H1 (cell line): ENCODE measurements at regions not wholly inside any gene's neighbourhood (a gene's known extent, or its start where the extent isn't known, plus 50 kb on each side); places are given as distances from the start of the nearest gene placed in this dataset.
A peak's percentile ranks its signal among the peaks of the same experiment; 100 is the strongest.

Experiments
- BACH1 ChIP-seq: IDR thresholded peaks from 2 replicates; pipeline ENCODE4 v1.6.1; 2012; ENCODE audit warnings: low read length, improper control_type of control experiment
- CBX8 ChIP-seq: fragments of 300-800, 300-1000 bp; sonication (generic); IDR thresholded peaks from 2 replicates; pipeline ENCODE4 v1.7.1; 2016; ENCODE audit warnings: low read depth, low read length, borderline replicate concordance
- CHD7 ChIP-seq: fragments of 300-600 bp; sonication (generic); IDR thresholded peaks from 2 replicates; pipeline ENCODE4 v1.7.1; 2012; ENCODE audit warnings: low read length, moderate library complexity, mild to moderate bottlenecking, inconsistent platforms; ENCODE audit not compliant: insufficient replicate concordance
- E2F6 ChIP-seq: IDR thresholded peaks from 2 replicates; pipeline ENCODE4 v1.6.1; 2012; ENCODE audit warnings: inconsistent platforms
- EGR1 ChIP-seq: IDR thresholded peaks from 2 replicates; pipeline ENCODE4 v1.6.1; 2011; ENCODE audit warnings: low read depth, low read length, borderline replicate concordance
- FOSL1 ChIP-seq: IDR thresholded peaks from 2 replicates; pipeline ENCODE4 v1.6.1; 2011; ENCODE audit warnings: mild to moderate bottlenecking, low read depth, low read length, moderate library complexity; ENCODE audit not compliant: insufficient read depth
- JUN ChIP-seq: IDR thresholded peaks from 2 replicates; pipeline ENCODE4 v1.6.1; 2011; ENCODE audit warnings: low read depth, mild to moderate bottlenecking, improper control_type of control experiment, low read length
- RXRA ChIP-seq: IDR thresholded peaks from 2 replicates; pipeline ENCODE4 v1.6.1; 2011; ENCODE audit warnings: low read depth, mild to moderate bottlenecking, low read length, moderate library complexity; ENCODE audit not compliant: insufficient read depth
- TAF1 ChIP-seq: IDR thresholded peaks from 2 replicates; pipeline ENCODE4 v1.6.1; 2011; ENCODE audit warnings: mild to moderate bottlenecking, low read depth, low read length
- USF2 ChIP-seq: IDR thresholded peaks from 2 replicates; pipeline ENCODE4 v1.6.1; 2011; ENCODE audit warnings: low read length, improper control_type of control experiment
- YY1 ChIP-seq: IDR thresholded peaks from 2 replicates; pipeline ENCODE4 v1.6.1; 2011; ENCODE audit warnings: low read depth, mild to moderate bottlenecking, low read length

- no peak for TF ChIP-seq CHD7
- TF ChIP-seq JUN = no peak; the same call in 1 of the 2 replicates
- TF ChIP-seq YY1 = 0 out of 2 replicates have a peak, but pooled peaks have one; percentile 49
- no peak for TF ChIP-seq USF2
- TF ChIP-seq TAF1 = no peak
- TF ChIP-seq CBX8 = no peak
- TF ChIP-seq EGR1 = no peak
- TF ChIP-seq E2F6 = no peak
- no peak for TF ChIP-seq BACH1
- TF ChIP-seq RXRA = no peak
- TF ChIP-seq FOSL1 = no peak
Observed at GRCh38 chr7:31192986-31193385, 140.9 kb downstream of the ADCYAP1R1 start (continued).
